Stimulated activated CD4-positive, alpha-beta T cell treated with anti-CD3 and anti-CD28 coated beads, Interleukin-12 subunit alpha, Interleukin-12 subunit beta, amount 100 ng/mL, for 24 hours (primary cell): ENCODE measurements at regions not wholly inside any gene's neighbourhood (a gene's known extent, or its start where the extent isn't known, plus 50 kb on each side); places are given as distances from the start of the nearest gene placed in this dataset.

Experiments
- DNase-seq, 2 experiments: peaks; one replicate each; pipeline ENCODE4 v3.0.0-alpha.2; 2020; ENCODE audit warnings: low read depth in 2 of 2

GRCh38 chr11:134802116-134802515 lies 390.1 kb upstream of the B3GAT1 start:
- no peak for DNase-seq

GRCh38 chr11:134801570-134801969 lies 389.5 kb upstream of the B3GAT1 start:
- DNase-seq: no peak

GRCh38 chr11:134800826-134801225 lies 388.8 kb upstream of the B3GAT1 start:
- DNase-seq: no peak

GRCh38 chr11:134800130-134800529 lies 388.1 kb upstream of the B3GAT1 start:
- no peak for DNase-seq

GRCh38 chr11:134799386-134799785 lies 387.3 kb upstream of the B3GAT1 start:
- no peak for DNase-seq

GRCh38 chr11:134797411-134798089 lies 385.5 kb upstream of the B3GAT1 start:
- no peak for DNase-seq

GRCh38 chr11:134795017-134795416 lies 383.0 kb upstream of the B3GAT1 start:
- no peak for DNase-seq

- no peak for DNase-seq
Observed at GRCh38 chr11:134794192-134794591, 382.1 kb upstream of the B3GAT1 start.

- DNase-seq: no peak
Observed at GRCh38 chr11:134792677-134793076, 380.6 kb upstream of the B3GAT1 start.

- DNase-seq: no peak
Observed at GRCh38 chr11:134792044-134792443, 380.0 kb upstream of the B3GAT1 start.

- no peak for DNase-seq
Observed at GRCh38 chr11:134791102-134791501, 379.1 kb upstream of the B3GAT1 start.

- DNase-seq: no peak
Observed at GRCh38 chr11:134789104-134789503, 377.1 kb upstream of the B3GAT1 start.

GRCh38 chr11:134786636-134787035 lies 374.6 kb upstream of the B3GAT1 start:
- no peak for DNase-seq

GRCh38 chr11:134785660-134786284 lies 373.7 kb upstream of the B3GAT1 start:
- DNase-seq: no peak

GRCh38 chr11:134785059-134785458 lies 373.0 kb upstream of the B3GAT1 start:
- DNase-seq: no peak

GRCh38 chr11:134784568-134784967 lies 372.5 kb upstream of the B3GAT1 start:
- no peak for DNase-seq

GRCh38 chr11:134784046-134784445 lies 372.0 kb upstream of the B3GAT1 start:
- no peak for DNase-seq

GRCh38 chr11:134783234-134783633 lies 371.2 kb upstream of the B3GAT1 start:
- no peak for DNase-seq

- DNase-seq: no peak
Observed at GRCh38 chr11:134781380-134781866, 369.4 kb upstream of the B3GAT1 start.

GRCh38 chr11:134780486-134781147 lies 368.6 kb upstream of the B3GAT1 start:
- DNase-seq: no peak

- DNase-seq: no peak
Observed at GRCh38 chr11:134779179-134779578, 367.1 kb upstream of the B3GAT1 start.

GRCh38 chr11:134768463-134768862 lies 356.4 kb upstream of the B3GAT1 start:
- DNase-seq: no peak

GRCh38 chr11:134765565-134765964 lies 353.5 kb upstream of the B3GAT1 start:
- DNase-seq: no peak
